ENCODE measurements at regions not wholly inside any gene's neighbourhood (a gene's known extent, or its start where the extent isn't known, plus 50 kb on each side); places are given as distances from the start of the nearest gene placed in this dataset.
"Not testable (repeated sequence)": the region's sequence is repeated elsewhere in the genome, so short reads cannot be mapped to it uniquely, and the experiment has no call there.

- CTCF ChIA-PET = no interaction called here
Measured at GRCh38 chr10:123269017-123269552, 114.9 kb downstream of the BUB3 start.

GRCh38 chr10:123269675-123270074, 115.5 kb downstream of the BUB3 start:
- ChIA-PET POLR2A (no interaction called here), CTCF (interaction anchor here (1.2 kb wide), 1 partner anchor 28 kb away, joined by 3 read pairs; no protein-coding TSS in a partner anchor)

More at GRCh38 chr10:123269017-123269552, 114.9 kb downstream of the BUB3 start:
- POLR2A ChIA-PET = no interaction called here

- POLR2A ChIA-PET = no interaction called here
- CTCF ChIA-PET = interaction anchor here (1.2 kb wide), 1 partner anchor 29 kb away, joined by 3 read pairs; no protein-coding TSS in a partner anchor
Measured at GRCh38 chr10:123270221-123270620, 116.0 kb downstream of the BUB3 start.

GRCh38 chr10:123270806-123271205, 116.6 kb downstream of the BUB3 start:
- CTCF ChIA-PET = interaction anchor here (1.2 kb wide), 1 partner anchor 29 kb away, joined by 3 read pairs; no protein-coding TSS in a partner anchor
- POLR2A ChIA-PET = interaction anchor here (0.6 kb wide), 1 partner anchor 72 kb away, joined by 3 read pairs; no protein-coding TSS in a partner anchor

GRCh38 chr10:123272171-123272570, 118.0 kb downstream of the BUB3 start:
- POLR2A ChIA-PET = no interaction called here
- CTCF ChIA-PET = no interaction called here

GRCh38 chr10:123274306-123275135, 120.3 kb downstream of the BUB3 start:
- POLR2A ChIA-PET = no interaction called here

GRCh38 chr10:123275136-123275564, 120.9 kb downstream of the BUB3 start:
- ChIA-PET POLR2A (no interaction called here), CTCF (no interaction called here)

More at GRCh38 chr10:123274306-123275135, 120.3 kb downstream of the BUB3 start:
- CTCF ChIA-PET = interaction anchor here (0.7 kb wide), 1 partner anchor 50 kb away, joined by 4 read pairs; no protein-coding TSS in a partner anchor

GRCh38 chr10:123278445-123278844, 124.2 kb downstream of the BUB3 start:
- CTCF ChIA-PET = no interaction called here
- POLR2A ChIA-PET = no interaction called here

GRCh38 chr10:123283371-123283770, 129.2 kb downstream of the BUB3 start:
- POLR2A ChIA-PET, CTCF ChIA-PET: not testable (repeated sequence)

- ChIA-PET POLR2A (no interaction called here), CTCF (no interaction called here)
Measured at GRCh38 chr10:123284022-123284421, 129.8 kb downstream of the BUB3 start.

GRCh38 chr10:123287594-123288247, 133.5 kb downstream of the BUB3 start:
- POLR2A ChIA-PET = no interaction called here
- CTCF ChIA-PET = no interaction called here

GRCh38 chr10:123289432-123289831, 135.2 kb downstream of the BUB3 start:
- CTCF ChIA-PET = no interaction called here

GRCh38 chr10:123294109-123294508, 139.9 kb downstream of the BUB3 start:
- CTCF ChIA-PET = interaction anchor here (1.8 kb wide), 1 partner anchor 9 kb away, joined by 4 read pairs; no protein-coding TSS in a partner anchor

More at GRCh38 chr10:123289432-123289831, 135.2 kb downstream of the BUB3 start:
- POLR2A ChIA-PET = interaction anchor here (0.9 kb wide), 1 partner anchor 282 kb away, joined by 3 read pairs; no protein-coding TSS in a partner anchor

GRCh38 chr10:123294886-123295285, 140.7 kb downstream of the BUB3 start:
- ChIA-PET POLR2A (no interaction called here), CTCF (interaction anchor here (1.8 kb wide), 1 partner anchor 10 kb away, joined by 4 read pairs; no protein-coding TSS in a partner anchor)

More at GRCh38 chr10:123294109-123294508, 139.9 kb downstream of the BUB3 start:
- POLR2A ChIA-PET = no interaction called here

- POLR2A ChIA-PET = no interaction called here
- CTCF ChIA-PET = no interaction called here
Measured at GRCh38 chr10:123295644-123296043, 141.4 kb downstream of the BUB3 start.

GRCh38 chr10:123297175-123297574, 143.0 kb downstream of the BUB3 start:
- ChIA-PET CTCF (no interaction called here), POLR2A (no interaction called here)

- ChIA-PET POLR2A (no interaction called here), CTCF (no interaction called here)
Measured at GRCh38 chr10:123298583-123298982, 144.4 kb downstream of the BUB3 start.

- CTCF ChIA-PET = no interaction called here
- POLR2A ChIA-PET = no interaction called here
Measured at GRCh38 chr10:123299598-123299997, 145.4 kb downstream of the BUB3 start.

GRCh38 chr10:123301077-123301857, 147.1 kb downstream of the BUB3 start:
- CTCF ChIA-PET = no interaction called here
- POLR2A ChIA-PET = no interaction called here
